ENCODE measurements at regions not wholly inside any gene's neighbourhood (a gene's known extent, or its start where the extent isn't known, plus 50 kb on each side); places are given as distances from the start of the nearest gene placed in this dataset.
"Not testable (repeated sequence)": the region's sequence is repeated elsewhere in the genome, so short reads cannot be mapped to it uniquely, and the experiment has no call there.

DNA sequence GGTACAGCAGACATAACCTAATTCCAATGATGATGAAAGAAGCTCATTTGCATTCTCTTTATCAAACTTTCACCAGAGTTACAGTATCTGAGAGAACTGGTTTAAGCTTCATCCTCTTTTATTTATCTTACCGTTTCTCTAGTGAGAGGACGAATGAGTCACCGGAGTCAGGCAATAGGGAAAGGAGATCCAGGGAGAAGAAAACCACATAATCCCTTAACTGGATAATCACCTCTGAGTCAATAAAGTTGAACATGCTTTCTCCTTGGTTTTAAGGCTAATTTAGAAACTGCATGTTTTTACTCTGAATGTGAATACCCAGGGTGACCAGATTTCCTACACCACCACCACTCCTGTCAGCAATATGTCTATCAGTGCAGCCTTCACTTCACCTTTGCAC, 313.7 kb upstream of the TBX18 start:
- H3K27ac ChIP-seq = no peak overlapping the region
- TF ChIP-seq, protein P1, sequence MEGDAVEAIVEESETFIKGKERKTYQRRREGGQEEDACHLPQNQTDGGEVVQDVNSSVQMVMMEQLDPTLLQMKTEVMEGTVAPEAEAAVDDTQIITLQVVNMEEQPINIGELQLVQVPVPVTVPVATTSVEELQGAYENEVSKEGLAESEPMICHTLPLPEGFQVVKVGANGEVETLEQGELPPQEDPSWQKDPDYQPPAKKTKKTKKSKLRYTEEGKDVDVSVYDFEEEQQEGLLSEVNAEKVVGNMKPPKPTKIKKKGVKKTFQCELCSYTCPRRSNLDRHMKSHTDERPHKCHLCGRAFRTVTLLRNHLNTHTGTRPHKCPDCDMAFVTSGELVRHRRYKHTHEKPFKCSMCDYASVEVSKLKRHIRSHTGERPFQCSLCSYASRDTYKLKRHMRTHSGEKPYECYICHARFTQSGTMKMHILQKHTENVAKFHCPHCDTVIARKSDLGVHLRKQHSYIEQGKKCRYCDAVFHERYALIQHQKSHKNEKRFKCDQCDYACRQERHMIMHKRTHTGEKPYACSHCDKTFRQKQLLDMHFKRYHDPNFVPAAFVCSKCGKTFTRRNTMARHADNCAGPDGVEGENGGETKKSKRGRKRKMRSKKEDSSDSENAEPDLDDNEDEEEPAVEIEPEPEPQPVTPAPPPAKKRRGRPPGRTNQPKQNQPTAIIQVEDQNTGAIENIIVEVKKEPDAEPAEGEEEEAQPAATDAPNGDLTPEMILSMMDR (conservative IDR thresholded peaks at IDR 0.05) = no peak

DNA sequence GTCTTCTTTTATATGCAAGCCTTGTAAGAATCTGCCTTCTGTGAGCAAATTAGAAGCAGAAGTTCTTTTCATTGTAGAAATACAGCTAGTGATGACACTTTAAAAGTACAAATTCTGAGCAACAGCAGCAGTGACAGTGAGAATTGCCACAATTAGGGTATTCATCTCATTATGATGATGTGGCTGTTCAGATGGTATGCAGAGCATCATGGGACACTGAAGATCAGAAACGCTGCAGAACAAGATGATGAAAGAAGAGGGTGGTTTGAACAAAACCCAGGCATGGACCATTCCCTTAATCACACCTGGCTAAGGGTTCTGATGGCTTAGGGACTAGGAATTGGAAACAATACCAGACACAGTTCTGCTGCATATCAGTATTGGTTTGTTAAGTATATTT, 312.7 kb upstream of the TBX18 start:
- no peak overlapping the region for H3K27ac ChIP-seq
- TF ChIP-seq, protein P1 (conservative IDR thresholded peaks at IDR 0.05) = no peak

DNA sequence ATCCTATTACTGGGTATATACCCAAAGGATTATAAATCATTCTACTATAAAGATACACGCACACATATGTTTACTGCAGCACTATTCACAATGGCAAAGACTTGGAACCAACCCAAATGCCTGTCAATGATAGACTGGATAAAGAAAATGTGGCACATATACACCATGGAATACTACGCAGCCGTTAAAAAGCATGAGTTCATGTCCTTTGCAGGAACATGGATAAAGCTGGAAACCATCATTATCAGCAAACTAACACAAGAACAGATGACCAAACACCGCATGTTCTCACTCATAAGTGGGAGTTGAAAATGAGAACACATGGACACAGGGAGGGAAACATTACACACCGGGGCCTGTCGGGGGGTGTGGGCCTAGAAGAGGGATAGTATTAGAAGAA, 307.4 kb upstream of the TBX18 start:
- not testable (repeated sequence) for H3K27ac ChIP-seq

DNA sequence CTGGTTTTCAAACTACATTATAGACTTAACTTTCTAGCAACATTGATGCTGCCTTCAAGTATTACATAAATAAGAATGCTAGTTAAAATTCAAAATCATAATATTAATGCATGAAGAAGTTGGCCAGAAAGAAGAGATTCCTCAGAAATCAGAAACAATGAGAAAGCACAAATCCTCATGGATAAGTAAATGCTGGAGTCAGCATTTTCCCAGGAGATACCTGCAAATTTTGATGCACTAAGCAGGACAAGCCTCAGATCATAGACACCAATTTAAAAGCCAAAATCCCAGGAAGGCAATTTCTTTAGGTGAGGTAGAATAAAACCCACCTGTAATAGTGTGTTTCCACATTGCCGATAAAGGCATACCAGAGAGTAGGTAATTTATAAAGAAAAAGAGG, 305.2 kb upstream of the TBX18 start:
- TF ChIP-seq, protein P1 (conservative IDR thresholded peaks at IDR 0.05) = no peak
- H3K27ac ChIP-seq = no peak overlapping the region

DNA sequence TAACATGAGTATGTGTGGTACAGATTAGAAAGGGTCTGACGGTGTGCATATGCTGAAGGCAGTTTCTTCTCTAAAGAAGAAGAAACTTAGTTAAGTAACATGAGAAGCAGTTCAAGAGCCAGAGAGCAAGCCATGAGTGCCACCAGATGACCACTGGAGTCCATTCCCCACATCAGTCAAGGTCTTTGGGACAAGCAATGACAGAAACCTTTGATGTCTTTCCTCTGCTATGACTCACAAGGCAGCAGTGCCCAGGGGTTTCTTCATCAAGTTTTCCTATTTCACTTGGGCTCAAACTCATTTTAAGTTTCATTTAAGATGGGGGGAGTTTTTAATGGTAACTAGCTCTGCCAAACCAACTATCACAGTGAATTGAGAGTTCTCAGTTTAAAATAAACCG, 303.8 kb upstream of the TBX18 start:
- H3K27ac ChIP-seq = no peak overlapping the region
- TF ChIP-seq, protein P1 (conservative IDR thresholded peaks at IDR 0.05) = no peak

DNA sequence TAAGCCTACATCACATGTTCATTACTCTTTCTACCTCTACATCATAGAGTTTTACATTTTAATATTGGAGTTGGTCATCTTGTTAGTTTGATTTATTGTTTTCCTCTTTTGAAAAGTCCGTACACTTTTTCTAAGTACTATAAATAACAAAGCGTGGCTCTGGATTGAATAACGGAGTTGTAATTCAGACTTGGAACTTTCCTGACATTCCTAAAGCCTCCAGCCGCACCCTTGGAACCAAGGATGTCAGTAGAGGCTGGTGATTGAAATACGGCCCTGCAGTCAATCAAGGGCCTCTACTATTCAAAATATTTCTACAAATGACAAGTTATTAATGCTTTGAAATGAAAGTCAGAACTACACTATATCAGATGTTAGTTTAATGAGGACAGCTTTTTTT, 301.9 kb upstream of the TBX18 start:
- no peak overlapping the region for H3K27ac ChIP-seq
- TF ChIP-seq, protein P1 (conservative IDR thresholded peaks at IDR 0.05) = no peak

DNA sequence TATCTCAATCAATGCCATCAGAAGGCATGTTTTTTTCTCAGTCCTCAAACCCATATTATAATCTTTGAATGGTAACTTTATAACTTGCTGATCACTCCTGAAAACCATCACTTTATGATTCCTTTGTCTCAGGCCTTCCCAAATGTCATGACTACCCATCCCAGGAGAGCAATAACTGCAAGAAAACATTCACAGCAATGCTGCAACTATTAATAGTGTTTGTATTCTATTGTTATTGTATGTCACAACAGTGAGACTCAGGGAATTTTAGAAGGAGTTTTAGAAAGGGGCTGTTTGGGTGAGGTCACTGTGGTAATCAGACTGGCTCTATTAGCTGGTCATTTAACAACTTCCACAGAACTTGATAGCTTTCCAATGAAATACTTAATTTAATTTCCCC, 301.4 kb upstream of the TBX18 start:
- TF ChIP-seq, protein P1 (conservative IDR thresholded peaks at IDR 0.05) = no peak
- H3K27ac ChIP-seq = no peak overlapping the region

DNA sequence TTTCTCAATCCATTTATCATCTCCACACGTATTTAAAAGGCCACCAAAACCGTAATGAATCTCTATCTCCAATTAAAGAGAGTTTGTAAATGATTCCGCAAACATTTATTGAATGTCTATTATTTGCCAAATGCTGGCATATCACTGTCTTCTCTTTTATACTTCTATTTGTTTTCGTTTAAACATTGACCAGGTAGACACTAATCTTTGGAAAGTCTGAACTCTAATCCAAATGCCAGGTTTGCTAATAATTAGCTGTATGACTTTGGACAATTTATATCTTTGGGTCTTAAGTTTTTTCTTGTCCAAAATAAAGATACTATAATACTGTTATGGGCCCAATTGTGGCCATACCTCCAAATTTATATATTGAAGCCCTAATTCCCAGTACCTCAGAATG, 299.2 kb upstream of the TBX18 start:
- peak overlapping the region; percentile 81 for H3K27ac ChIP-seq

More for the DNA sequence above, 299.2 kb upstream of the TBX18 start:
- TF ChIP-seq, protein P1 (conservative IDR thresholded peaks at IDR 0.05) = no peak
